ENCODE measurements at regions not wholly inside any gene's neighbourhood (a gene's known extent, or its start where the extent isn't known, plus 50 kb on each side); places are given as distances from the start of the nearest gene placed in this dataset.
"Not testable (repeated sequence)": the region's sequence is repeated elsewhere in the genome, so short reads cannot be mapped to it uniquely, and the experiment has no call there.

- no peak overlapping the region for H3K27ac ChIP-seq (ENCODE audit: low read depth, low read length)
- WGBS, 3 donors: 13 to 61% (median 48%) methylated on average over 1 of the region's 1 CpG
These were observed 475.4 kb downstream of the AJAP1 start for GRCh38 chr1:5129746-5130355.

GRCh38 chr1:5125208-5125607 is 470.8 kb downstream of the AJAP1 start:
- WGBS, 3 donors: 64 to 66% (median 65%) methylated on average over 7 of the region's 7 CpGs
- H3K27ac ChIP-seq (ENCODE audit: low read depth, low read length): no peak overlapping the region

- WGBS, 3 donors: 94 to 96% (median 94%) methylated on average over 1 of the region's 1 CpG
- no peak overlapping the region for H3K27ac ChIP-seq (ENCODE audit: low read depth, low read length)
These were observed 466.1 kb downstream of the AJAP1 start for GRCh38 chr1:5120559-5120958.

GRCh38 chr1:5119366-5120234 is 465.2 kb downstream of the AJAP1 start:
- 37 to 60% (median 55%) methylated on average over 11 of the region's 11 CpGs for whole genome bisulfite sequencing, 3 donors
- H3K27ac ChIP-seq (ENCODE audit: low read depth, low read length): no peak overlapping the region

- not testable (repeated sequence) for H3K27ac ChIP-seq (ENCODE audit: low read depth, low read length)
- WGBS, 3 donors: 80 to 86% (median 82%) methylated on average over 10 of the region's 10 CpGs
These were observed 464.4 kb downstream of the AJAP1 start for GRCh38 chr1:5118771-5119170.

GRCh38 chr1:5118292-5118691 is 463.9 kb downstream of the AJAP1 start:
- 88 to 98% (median 92%) methylated on average over 6 to 8 of the region's 11 CpGs for WGBS, 3 donors
- H3K27ac ChIP-seq (ENCODE audit: low read depth, low read length): not testable (repeated sequence)

- 70 to 85% (median 84%) methylated on average over 2 of the region's 2 CpGs for WGBS, 3 donors
These were observed 457.2 kb downstream of the AJAP1 start for GRCh38 chr1:5111581-5111980.

GRCh38 chr1:5110508-5110907 is 456.1 kb downstream of the AJAP1 start:
- H3K27ac ChIP-seq (ENCODE audit: low read depth, low read length): no peak overlapping the region
- 68 to 80% (median 74%) methylated on average over 8 of the region's 8 CpGs for WGBS, 3 donors

More at GRCh38 chr1:5111581-5111980, 457.2 kb downstream of the AJAP1 start:
- H3K27ac ChIP-seq (ENCODE audit: low read depth, low read length): no peak overlapping the region

- WGBS, 3 donors: 43 to 80% (median 76%) methylated on average over 11 of the region's 11 CpGs
- no peak overlapping the region for H3K27ac ChIP-seq (ENCODE audit: low read depth, low read length)
These were observed 455.2 kb downstream of the AJAP1 start for GRCh38 chr1:5109633-5110032.

- no peak overlapping the region for H3K27ac ChIP-seq (ENCODE audit: low read depth, low read length)
- 35 to 77% (median 69%) methylated on average over 5 of the region's 5 CpGs for WGBS, 3 donors
These were observed 454.3 kb downstream of the AJAP1 start for GRCh38 chr1:5108740-5109139.

- H3K27ac ChIP-seq (ENCODE audit: low read depth, low read length): no peak overlapping the region
- WGBS, 3 donors: 54 to 59% (median 56%) methylated on average over 2 of the region's 2 CpGs
These were observed 451.3 kb downstream of the AJAP1 start for GRCh38 chr1:5105744-5106143.

GRCh38 chr1:5099558-5099957 is 445.1 kb downstream of the AJAP1 start:
- 16 to 37% (median 22%) methylated on average over 2 of the region's 2 CpGs for WGBS, 3 donors
- no peak overlapping the region for H3K27ac ChIP-seq (ENCODE audit: low read depth, low read length)

- 55 to 70% (median 67%) methylated on average over 5 of the region's 5 CpGs for WGBS, 3 donors
- H3K27ac ChIP-seq (ENCODE audit: low read depth, low read length): no peak overlapping the region
These were observed 444.6 kb downstream of the AJAP1 start for GRCh38 chr1:5098981-5099385.

GRCh38 chr1:5093042-5093441 is 438.6 kb downstream of the AJAP1 start:
- H3K27ac ChIP-seq (ENCODE audit: low read depth, low read length): no peak overlapping the region
- 26 to 60% (median 57%) methylated on average over 1 of the region's 1 CpG for WGBS, 3 donors

GRCh38 chr1:5084676-5085075 is 430.3 kb downstream of the AJAP1 start:
- WGBS, 3 donors: 69 to 81% (median 77%) methylated on average over 4 of the region's 4 CpGs
- no peak overlapping the region for H3K27ac ChIP-seq (ENCODE audit: low read depth, low read length)

GRCh38 chr1:5067246-5067645 is 412.8 kb downstream of the AJAP1 start:
- no peak overlapping the region for H3K27ac ChIP-seq (ENCODE audit: low read depth, low read length)
- 15 to 32% (median 24%) methylated on average over 1 of the region's 1 CpG for WGBS, 3 donors

- 30 to 41% (median 39%) methylated on average over 3 of the region's 3 CpGs for WGBS, 3 donors
- H3K27ac ChIP-seq (ENCODE audit: low read depth, low read length): no peak overlapping the region
These were observed 399.3 kb downstream of the AJAP1 start for GRCh38 chr1:5053744-5054143.

- no peak overlapping the region for H3K27ac ChIP-seq (ENCODE audit: low read depth, low read length)
- WGBS, 3 donors: 61 to 75% (median 68%) methylated on average over 2 of the region's 2 CpGs
These were observed 374.7 kb downstream of the AJAP1 start for GRCh38 chr1:5029136-5029535.

GRCh38 chr1:5012249-5012648 is 357.8 kb downstream of the AJAP1 start:
- H3K27ac ChIP-seq (ENCODE audit: low read depth, low read length): no peak overlapping the region
- WGBS, 3 donors: 62 to 74% (median 70%) methylated on average over 3 of the region's 3 CpGs

- WGBS, 3 donors: 69 to 76% (median 71%) methylated on average over 8 of the region's 8 CpGs
- no peak overlapping the region for H3K27ac ChIP-seq (ENCODE audit: low read depth, low read length)
These were observed 356.2 kb downstream of the AJAP1 start for GRCh38 chr1:5010656-5011055.
